ENCODE measurements at regions not wholly inside any gene's neighbourhood (a gene's known extent, or its start where the extent isn't known, plus 50 kb on each side); places are given as distances from the start of the nearest gene placed in this dataset.

DNA sequence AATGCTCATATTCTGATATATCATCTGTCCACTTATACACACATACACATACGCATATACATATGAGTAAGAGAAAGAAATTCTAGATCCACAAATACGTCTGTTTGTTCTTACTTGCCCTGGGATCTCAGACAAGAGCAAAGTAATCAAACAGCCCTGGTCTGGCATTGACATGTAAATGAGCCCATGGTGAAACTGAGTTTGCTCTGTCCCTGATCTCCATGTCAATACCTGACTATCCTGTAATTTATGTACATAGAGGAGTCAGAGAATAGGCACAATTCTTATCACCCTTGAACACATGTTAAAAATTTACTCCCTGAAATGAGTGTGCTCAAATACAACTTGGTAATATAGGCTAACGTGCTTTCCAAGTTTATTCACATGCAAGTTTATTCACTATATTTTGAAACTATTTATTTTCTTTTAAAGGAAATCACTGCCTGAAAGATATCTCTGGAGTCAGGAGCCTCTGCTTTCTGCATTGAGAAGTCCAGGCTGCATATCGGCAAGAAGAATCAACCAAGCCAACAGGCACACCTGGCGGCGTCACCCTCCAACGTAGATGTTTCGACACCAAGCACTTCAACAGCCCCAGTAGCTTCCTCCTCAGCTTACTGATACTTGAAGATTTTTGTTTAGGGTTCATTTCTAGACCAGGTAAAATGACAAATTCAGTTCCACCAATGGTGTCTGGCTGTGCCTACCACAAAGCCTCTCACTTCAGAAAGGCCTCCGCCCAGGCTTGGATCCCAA lies 100.6 kb downstream of the CMPK2 start:
- no peak for DNase-seq (ENCODE audit: low read depth in 1 of 2, low spot score in 2 of 2)
- peak; percentile 51 for TF ChIP-seq NANOG (IDR thresholded peaks at IDR 0.05; ENCODE audit: insufficient read depth, low read depth, low read length, poor library complexity, severe bottlenecking)

More for the DNA sequence above, 100.6 kb downstream of the CMPK2 start:
- no peaks in the 10 kb centered on the region for H3K79me2 ChIP-seq (ENCODE audit: control insufficient read depth in 1 of 2, insufficient read depth in 2 of 2, low read length in 2 of 2)
- no peak overlapping the region for H2BK15ac ChIP-seq (ENCODE audit: low read length)
- no peak overlapping the region for H4K5ac ChIP-seq (ENCODE audit: insufficient read length, low read depth, low read length)
- no peak overlapping the region for H2AK5ac ChIP-seq (ENCODE audit: low read depth, low read length)
- no peak overlapping the region for H3K9ac ChIP-seq (replicated peaks in 1 of 4; ENCODE audit: extremely low read depth in 1 of 4, low read depth in 3 of 4, low read length in 3 of 4)
- peak overlapping the region; percentile 50; the same call in 1 of the 2 replicates for H2BK20ac ChIP-seq (ENCODE audit: low read length)
- H3K27ac ChIP-seq (ENCODE audit: low read depth, low read length) = no peak overlapping the region
- CTCF ChIA-PET (ENCODE audit: partially characterized antibody) = interaction anchor here (0.6 to 0.8 kb wide), 3 partner anchors 61 to 1828 kb away, joined by 3 read pairs; no protein-coding TSS in a partner anchor
- H3K14ac ChIP-seq (ENCODE audit: insufficient read length) = no peak overlapping the region
- peaks cover 0 to under 1% of the 10 kb centered on the region in 2 experiments; a peak in 1 of 4 replicates for H3K9me3 ChIP-seq (ENCODE audit: insufficient read depth in 2 of 2, low read depth in 1 of 2, low read length in 1 of 2)
- H2AFZ ChIP-seq (ENCODE audit: low read length) = no peak overlapping the region
- peak overlapping the region; percentile 72; the same call in 1 of the 2 replicates for H2BK5ac ChIP-seq (ENCODE audit: low read depth, low read length)
- no peaks in the 10 kb centered on the region for H3K79me1 ChIP-seq (ENCODE audit: low read depth, low read length)
- POLR2A ChIA-PET (ENCODE audit: partially characterized antibody) = no interaction called here
- H4K20me1 ChIP-seq (replicated peaks in 1 of 2; ENCODE audit: control insufficient read depth in 1 of 2, insufficient read depth in 2 of 2, low read length in 2 of 2) = peaks cover 0 to 7% of the 10 kb centered on the region in 2 experiments
- no peak overlapping the region for H3K18ac ChIP-seq (ENCODE audit: extremely low read depth, low read length)
- no peaks in the 10 kb centered on the region; a peak in 1 of 8 replicates for H3K36me3 ChIP-seq (ENCODE audit: control insufficient read depth in 2 of 4, insufficient read depth in 4 of 4, low read length in 3 of 4)
- H3K27me3 ChIP-seq (replicated peaks in 1 of 4; ENCODE audit: control insufficient read depth in 3 of 4, extremely low read depth in 1 of 4, insufficient read depth in 3 of 4, low read length in 3 of 4) = no peaks in the 10 kb centered on the region
- no peak for FAIRE-seq
- H3K4me1 ChIP-seq (replicated peaks in 1 of 4; ENCODE audit: control insufficient read depth in 3 of 4, insufficient read depth in 4 of 4, low read length in 3 of 4) = peaks cover 0 to 11% (median 2%) of the 10 kb centered on the region in 4 experiments; a peak in 5 of 7 replicates
- peaks cover 8% of the 10 kb centered on the region; the same call in 1 of the 2 replicates for H3K23me2 ChIP-seq (ENCODE audit: low read depth, low read length)
- H3K56ac ChIP-seq (replicated peaks; ENCODE audit: insufficient read length, low read depth, low read length) = no peak overlapping the region
- H2BK120ac ChIP-seq (replicated peaks; ENCODE audit: low read depth, low read length) = peak overlapping the region; percentile 30
- no peak overlapping the region for H3K4ac ChIP-seq (replicated peaks; ENCODE audit: insufficient read length, low read depth, low read length)
- H2BK12ac ChIP-seq (ENCODE audit: low read depth, low read length) = peak overlapping the region; percentile 10; the same call in 1 of the 2 replicates
- H3K23ac ChIP-seq (ENCODE audit: insufficient read length) = no peak overlapping the region
- no peak overlapping the region for H4K8ac ChIP-seq (ENCODE audit: extremely low read depth, insufficient read depth, low read length)
- 64% methylated on average over 9 of the region's 9 CpGs; no CpG with 5 or more reads in 1 of the 2 experiments for WGBS, 2 experiments (ENCODE audit: extremely low coverage in 1 of 2, insufficient coverage in 1 of 2, insufficient read length in 1 of 2, insufficient replicate concordance in 2 of 2, low coverage in 1 of 2, low lambda C conversion rate in 2 of 2, missing lambda C conversion rate in 1 of 2)
- H3K4me3 ChIP-seq (ENCODE audit: extremely low read depth in 1 of 4, insufficient read depth in 2 of 4, low read depth in 3 of 4, low read length in 4 of 4) = peak overlapping the region in 1 of 4 experiments; percentile 10; a peak in 1 of 8 replicates
- no peak overlapping the region for H4K91ac ChIP-seq (replicated peaks; ENCODE audit: insufficient read length, low read length)
- H3K4me2 ChIP-seq (ENCODE audit: insufficient read depth in 1 of 2, low read depth in 2 of 2, low read length in 2 of 2) = peak overlapping the region in 1 of 2 experiments; percentile 30; a peak in 1 of 4 replicates

Measured in H1 (cell line).